Stimulated activated CD4-positive, alpha-beta T cell treated with anti-CD3 and anti-CD28 coated beads, Interleukin-4, amount 100 ng/mL, for 4 hours (primary cell): ENCODE measurements at regions not wholly inside any gene's neighbourhood (a gene's known extent, or its start where the extent isn't known, plus 50 kb on each side); places are given as distances from the start of the nearest gene placed in this dataset.

Source experiments
- DNase-seq, 2 experiments: peaks; one replicate each; pipeline ENCODE4 v3.0.0-alpha.2; 2020

DNA sequence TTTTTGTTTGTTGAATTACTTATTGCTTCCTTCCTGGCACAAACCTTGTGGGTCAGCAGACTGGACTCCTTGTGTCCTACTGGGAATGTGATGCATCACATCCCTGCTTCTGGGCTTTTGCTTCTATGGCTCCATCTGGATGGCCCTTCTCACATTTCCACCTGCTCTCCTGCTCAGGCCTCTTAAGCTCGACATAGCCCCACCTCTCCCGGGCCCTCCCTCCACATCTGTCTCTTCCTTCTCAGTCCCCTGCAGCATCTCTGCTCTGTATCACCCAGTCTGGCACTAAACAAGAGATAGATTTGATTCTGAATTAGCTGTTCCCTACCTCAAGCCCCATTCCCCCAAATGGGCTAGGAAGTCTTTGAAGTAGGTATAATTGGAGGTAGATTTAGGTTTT, 356.8 kb downstream of the DHX35 start:
- no peak for DNase-seq

DNA sequence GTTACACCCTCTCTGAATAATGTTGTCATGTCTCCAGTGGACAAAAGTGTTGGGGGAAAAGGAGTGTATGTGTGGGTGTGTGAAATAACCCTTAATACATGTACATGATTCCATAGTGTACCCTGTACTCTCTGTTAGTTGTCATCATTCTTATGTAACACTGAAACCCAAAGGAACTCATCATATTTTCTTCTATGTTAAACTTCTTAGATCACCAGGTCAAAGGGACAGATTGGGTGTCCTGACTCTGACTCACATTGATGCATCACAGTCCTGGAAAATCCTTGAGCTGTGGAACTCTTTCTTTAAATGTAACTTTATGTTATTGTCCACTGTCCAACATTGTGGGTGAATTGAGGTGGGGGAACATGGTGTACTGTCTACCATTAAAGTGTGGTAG, 350.5 kb downstream of the DHX35 start:
- no peak for DNase-seq

DNA sequence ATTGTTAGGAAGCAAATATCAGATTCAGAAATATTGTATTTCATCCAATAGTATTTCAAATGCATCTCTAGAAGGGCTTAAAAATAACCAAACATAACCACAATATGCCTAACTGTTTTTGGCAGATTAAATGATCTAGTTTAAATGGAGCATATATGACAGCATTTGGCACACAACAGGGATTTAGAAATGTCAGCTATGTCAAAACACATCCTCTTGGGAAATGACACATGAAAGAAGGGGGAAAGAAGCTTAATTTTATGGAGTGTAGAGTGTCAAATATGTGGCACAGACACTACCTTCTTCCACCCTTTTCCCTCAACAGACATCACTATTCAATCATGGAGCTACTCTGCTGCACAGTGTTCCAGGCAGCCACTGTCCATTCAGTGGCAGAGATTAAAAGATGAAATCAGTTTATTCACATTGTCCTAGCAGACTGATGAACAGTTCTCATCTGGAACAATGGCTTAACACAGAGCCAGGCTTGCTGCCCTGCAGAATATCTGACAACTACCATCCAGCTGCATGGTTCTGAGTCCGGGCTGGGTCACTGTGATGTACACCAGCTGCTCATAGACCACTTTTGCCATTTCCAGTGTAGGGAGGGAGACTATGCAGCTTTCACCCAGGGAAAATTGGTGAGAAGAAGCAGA, 349.8 kb downstream of the DHX35 start:
- DNase-seq = no peak

DNA sequence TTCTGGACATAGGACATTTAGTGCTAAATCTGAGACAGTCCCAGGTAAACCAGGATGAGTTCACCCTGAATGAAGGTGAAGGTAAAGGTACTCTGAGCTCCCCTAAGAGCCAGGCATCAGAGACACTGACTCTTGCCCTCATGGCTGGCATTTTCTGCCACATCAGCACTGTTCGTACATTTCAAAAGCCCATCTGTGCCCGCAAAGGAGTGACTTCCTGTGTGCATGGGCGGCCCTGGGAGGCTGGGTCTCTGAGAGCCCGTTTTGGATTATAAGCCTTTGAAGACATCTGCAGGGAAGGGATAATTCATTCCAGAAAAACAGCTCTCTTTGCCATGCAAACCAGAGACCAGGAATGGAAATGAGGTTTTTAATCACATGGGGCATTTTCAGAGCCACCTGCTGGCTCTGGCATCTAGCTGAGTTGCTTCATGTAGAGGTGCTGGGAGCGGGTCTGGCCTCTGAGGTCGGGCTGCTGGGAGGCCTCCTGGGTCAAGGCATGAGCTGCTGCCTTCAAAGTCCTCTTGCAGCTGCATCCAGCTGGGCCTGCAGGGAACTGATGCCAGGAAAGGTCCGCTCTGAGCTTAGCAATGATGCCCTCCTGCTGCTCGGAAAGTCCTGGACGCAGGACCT, 348.3 kb downstream of the DHX35 start:
- no peak for DNase-seq

DNA sequence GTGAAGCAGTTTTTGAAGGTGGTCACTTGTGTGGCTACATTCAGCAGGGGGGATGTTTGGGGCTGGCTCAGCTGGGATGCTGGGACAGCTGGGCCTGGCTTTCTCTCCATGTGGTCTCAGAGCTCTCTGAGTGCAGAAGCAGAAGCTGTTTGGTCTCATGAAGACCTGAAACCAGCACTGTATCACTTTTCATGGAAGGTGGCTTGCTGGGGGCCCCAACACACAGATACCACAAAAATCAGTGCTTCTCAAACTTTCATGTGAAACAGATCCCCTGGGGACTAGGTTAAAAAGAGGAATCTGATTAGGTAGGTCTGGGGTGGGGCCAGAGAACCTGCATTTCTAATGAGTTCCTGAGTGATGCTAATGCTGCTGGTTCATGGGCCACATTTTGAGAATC, 347.3 kb downstream of the DHX35 start:
- no peak for DNase-seq

DNA sequence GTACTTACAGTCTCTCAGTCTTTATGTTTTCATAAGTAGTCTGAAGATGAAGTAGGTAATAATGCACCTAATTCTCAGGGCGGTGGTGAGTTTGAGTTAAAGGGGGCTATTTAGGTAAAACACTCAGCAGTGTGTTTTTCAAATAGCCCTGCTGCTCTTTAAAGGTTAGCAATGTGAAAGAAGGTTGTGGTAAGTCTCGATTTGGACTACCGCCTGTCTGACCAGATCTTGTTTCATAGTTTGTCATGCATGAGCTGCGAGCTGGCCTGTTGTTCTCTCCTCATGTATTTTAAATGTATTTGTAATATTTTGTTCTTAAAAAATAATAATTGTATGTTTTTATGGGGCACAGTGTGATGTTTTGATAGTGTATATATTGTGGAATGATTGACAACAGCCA, 340.2 kb downstream of the DHX35 start:
- DNase-seq = no peak

DNA sequence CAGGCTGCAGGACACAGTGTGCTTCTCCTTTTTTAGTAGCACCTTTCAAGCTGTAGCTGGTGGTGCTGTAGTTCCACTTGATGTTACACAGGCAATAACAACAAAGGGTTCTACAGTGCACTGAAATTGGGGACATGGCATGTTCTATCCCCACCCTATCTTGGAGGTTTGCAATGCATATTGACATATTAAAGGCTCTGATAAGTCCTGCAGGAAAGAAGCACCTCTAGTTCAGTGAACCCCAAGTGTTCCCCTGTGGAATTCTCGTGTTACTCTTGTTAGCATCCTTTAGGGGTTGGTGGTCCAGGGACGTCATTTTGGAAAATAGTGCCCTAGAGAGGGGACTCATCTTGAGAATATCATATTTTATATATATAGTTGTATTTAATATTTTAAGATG, 337.6 kb downstream of the DHX35 start:
- DNase-seq = no peak

DNA sequence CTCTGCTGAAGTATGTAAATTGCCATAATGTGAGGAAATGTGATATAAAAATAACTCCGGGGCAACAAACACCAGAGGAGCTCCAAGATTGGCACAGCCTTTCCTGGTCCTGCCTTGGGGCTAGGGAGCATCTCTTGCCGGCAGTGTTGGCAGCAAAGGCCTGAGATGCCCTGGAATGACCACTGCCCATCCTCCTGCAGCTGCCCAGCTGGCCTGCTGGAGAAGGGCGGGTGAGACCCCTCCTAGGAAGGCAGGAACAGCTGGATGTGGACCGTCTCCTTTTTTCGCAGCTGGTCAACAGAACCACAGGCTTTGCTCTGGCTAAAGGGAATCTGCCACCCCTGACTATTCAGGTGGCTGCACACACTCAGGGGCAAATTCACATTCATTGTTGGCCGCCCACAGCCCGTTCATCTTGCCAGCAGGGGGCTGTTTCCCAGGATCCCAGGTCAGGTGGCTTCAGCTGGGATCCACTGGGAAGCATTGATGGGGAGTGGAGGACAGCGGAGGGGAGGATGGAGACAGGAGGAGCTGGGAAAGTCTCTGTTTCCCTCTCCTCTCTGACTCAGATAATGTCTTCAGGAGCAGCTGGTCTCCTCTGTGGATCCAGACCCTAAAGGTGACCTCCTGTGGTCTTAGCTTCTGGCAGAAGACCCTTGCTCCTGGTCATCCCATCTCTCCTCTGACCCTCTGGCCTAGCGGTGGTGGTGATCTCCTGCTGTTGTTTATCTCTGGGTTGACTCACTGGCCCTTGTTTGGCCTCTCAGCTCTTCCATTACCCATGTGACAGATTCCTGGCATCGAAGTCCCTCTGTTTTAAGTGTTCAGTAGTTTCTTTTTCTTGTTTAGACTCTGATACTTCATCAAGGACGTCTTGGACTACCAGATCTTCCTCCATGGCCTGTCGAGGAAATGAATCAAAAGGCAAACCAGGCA, 336.7 kb downstream of the DHX35 start:
- DNase-seq = no peak

DNA sequence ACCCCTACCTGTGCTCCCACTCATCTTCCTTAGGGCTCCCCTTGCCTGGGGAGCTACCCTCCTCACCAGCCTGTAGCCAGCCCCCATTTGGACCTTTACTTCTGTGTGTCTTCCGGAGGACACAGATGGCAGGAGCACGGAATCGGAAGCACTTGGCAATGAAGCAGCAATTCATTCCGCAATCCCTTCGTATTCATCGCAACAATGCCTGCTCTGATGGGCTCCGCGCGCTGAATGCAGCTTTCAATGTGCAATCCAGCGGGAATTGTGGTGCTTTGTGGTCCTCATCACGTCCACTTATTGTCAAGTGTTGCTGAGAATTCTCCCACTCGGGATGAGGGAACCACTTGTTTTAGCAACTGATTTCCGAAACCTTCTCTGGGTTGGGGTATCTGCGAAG, 336.0 kb downstream of the DHX35 start:
- no peak for DNase-seq

DNA sequence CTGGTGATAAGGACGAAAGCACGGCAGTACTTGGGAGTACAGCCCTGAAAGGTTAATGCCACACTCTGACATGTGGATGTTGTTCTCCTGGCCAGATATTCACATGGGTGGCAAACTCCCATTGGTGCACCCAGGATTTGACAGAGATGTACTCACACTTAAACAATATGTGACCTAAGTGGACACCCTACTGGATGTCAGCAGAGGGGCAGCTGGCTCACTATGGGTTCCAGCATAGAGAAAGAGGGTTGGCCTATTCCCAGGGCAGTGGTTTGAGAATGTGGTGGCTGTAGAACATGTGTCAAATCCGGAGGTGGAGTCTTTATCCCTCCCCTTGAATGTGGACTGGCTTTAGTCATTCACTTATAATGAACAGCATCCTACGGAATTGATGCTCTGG, 333.2 kb downstream of the DHX35 start:
- DNase-seq = no peak

DNA sequence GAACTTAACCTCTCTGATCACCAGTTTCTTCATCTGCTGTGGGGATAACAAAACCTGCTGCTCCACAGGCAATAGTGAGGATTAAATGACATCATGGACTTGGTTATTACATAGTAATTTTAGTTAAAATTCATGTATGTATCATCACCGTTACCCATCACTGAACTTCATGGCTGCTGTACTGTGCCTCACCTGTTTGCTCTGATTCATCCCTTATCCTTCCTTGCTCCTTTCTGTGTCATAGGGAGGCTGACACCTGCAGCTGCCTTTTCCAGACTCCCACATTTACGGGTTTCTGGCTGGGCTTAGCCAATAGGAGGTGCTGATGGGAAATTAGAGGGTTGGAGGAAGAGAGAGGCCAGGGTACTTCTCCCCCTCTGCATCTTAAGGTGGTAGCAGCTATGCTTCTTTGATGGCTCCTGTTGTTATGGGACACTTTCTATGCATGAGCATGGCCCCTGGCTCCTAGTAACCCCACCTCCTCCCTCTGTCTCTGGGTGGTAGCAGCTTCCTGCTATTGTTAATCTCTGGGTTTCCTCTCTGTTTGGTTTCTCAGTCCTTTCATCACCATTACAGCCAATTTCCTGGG, 332.1 kb downstream of the DHX35 start:
- DNase-seq = no peak

DNA sequence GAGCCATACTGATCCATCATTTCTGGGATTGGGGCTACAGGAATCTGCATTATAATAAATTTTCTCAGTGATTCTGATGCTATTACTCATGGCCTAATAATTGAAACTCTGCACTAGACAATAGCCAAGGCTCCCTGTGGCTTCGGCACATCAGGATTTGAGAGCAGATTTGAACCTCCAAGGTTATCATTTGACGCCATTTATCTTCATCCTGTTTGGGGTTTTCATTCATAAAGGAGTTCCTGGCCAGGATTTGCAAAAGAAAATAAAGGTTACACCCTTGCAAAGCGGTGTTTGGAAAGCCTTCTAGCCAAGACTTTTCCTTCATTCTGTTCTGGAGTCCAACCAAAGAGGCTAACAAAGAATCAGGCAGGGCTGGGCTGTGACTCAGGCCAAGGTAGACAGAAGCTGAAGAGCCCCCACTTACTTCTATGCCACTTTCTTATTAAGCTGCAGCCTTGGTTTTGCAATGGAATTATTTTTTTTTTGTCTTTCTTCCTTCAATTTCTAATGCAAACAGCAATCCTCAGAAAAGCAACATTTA, 330.1 kb downstream of the DHX35 start:
- DNase-seq = no peak

DNA sequence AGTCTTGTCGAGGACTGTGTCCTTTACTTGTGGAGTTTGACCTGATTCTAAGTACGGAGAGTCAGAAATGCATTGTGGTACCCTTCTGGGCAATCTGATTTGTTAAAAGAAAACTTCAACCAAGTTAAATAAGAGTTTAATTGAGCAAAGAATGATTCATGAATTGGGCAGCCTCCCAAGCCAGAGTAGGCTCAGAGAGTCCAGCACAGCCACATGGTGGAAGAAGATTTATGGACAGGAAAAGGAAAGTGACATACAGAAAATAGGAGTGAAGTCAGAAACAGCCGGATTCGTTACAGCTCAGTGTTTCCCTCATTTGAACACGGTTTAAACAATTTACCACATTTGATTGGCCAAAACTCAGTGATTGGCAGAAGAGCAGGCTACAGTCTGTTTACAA, 329.2 kb downstream of the DHX35 start:
- no peak for DNase-seq

DNA sequence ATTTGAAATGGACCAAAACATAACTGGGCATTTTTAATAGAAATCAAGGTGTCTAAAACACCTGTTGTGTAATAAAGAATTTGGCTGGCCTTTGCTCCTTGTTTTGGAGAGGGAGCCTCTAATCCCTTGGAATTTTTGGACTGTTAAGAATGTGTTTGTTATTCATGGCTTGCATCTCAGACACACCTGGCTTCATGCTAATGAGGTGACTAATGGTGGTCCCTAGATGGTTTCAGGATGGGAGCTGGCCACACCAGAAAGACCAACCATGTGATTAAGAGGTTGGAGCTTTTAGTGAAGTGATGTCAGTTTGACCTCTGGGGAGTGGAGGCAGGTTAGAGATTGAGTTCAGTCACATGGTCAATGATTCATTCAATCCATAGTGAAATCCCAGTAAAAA, 328.4 kb downstream of the DHX35 start:
- DNase-seq = no peak

DNA sequence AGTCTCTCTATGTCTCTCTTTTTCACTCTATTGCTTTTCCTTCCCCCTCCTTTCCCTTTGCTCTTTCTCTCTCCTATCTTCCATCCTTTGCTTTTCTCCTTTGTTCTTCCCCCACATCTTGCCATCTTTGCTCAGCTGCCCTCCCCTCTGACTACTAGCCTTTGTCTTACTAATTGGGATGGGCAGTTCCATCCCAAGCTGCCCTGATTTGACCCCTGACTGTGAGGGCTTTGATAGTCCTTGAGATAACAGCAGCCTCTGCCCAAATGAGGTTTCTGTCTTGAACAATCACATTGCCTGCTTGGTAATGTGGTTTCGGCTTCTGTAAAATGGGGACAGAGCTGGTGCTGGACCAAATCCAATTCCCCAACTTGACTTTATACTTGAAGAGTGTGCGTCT, 327.7 kb downstream of the DHX35 start:
- DNase-seq = no peak

DNA sequence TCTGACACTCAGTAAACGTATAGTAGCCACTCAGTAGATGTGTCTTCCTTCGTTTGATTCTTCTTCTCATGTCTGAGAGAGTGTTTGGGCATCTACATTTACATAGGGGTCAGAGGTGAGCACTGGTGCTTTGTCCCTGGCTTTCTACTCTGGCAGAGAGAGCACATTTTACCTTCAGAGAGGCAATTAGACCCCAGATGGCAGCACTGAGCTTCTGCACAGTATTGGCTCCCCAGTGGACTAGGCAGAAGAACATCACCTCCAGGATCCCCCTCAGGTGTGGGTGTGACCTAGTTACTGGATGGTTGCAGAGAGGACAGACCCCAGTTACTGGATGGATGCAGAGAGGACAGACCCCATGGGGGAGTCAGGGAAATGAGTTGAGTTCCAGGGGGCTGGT, 327.2 kb downstream of the DHX35 start:
- DNase-seq = no peak

DNA sequence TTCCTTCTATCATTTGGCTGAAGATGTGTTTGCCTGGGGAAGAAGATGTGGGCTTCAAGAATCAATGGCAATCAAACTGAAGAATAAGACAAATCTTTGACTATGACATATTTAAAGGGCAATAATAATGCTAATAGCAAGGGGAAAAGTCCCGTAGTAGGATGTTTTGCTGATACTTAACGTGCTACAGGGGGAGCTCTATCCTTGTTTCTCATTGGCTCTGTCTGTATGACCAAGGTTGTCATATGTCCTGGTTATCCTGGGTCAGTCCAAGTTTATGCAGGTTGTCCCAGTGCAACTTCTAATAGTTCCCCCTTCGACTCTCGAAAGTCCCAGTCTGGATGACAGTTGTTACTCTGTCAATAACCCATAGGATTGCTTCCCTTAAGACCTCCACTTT, 321.3 kb downstream of the DHX35 start:
- no peak for DNase-seq

DNA sequence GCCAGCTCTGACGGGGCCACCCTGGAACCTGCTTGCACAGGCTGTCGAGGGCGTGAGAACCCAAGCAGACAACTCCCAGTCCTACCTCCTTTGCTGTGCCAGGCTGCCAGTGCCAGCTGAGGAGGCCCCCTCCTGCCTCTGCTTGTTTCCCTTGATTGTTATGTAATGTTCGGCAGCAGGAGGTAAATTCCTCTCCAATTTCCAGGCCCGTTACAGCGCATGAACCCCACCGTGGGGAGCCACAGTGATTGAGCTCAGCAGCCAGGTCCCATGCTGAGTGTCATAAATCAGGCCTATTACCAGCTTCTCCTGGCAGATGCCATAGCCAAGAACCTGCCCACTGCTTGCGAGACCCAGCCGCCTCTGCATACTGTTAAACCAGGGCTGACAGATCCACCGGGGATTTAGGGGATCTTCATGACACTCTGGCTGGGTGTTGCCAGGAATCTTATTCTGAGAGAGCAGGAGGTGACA, 320.5 kb downstream of the DHX35 start:
- no peak for DNase-seq

DNA sequence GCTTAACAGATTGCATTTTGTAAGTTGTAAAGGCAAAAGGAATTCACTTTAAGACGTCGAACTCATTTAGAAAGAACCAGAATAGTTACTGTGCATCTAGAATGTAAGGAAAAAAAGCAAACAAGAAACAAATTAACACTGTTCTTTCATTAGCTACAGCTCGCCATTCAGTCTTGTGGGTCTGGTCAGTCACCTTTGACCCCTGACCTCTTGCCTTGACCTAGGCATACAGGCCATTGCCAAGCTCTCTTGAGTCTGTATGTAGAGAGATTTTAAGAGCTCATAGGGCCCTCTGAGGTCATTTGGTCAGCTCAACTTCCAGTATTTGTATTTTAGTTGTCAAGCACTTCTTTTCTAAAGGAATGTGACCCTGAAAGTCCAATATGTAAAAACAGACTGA, 318.7 kb downstream of the DHX35 start:
- no peak for DNase-seq

DNA sequence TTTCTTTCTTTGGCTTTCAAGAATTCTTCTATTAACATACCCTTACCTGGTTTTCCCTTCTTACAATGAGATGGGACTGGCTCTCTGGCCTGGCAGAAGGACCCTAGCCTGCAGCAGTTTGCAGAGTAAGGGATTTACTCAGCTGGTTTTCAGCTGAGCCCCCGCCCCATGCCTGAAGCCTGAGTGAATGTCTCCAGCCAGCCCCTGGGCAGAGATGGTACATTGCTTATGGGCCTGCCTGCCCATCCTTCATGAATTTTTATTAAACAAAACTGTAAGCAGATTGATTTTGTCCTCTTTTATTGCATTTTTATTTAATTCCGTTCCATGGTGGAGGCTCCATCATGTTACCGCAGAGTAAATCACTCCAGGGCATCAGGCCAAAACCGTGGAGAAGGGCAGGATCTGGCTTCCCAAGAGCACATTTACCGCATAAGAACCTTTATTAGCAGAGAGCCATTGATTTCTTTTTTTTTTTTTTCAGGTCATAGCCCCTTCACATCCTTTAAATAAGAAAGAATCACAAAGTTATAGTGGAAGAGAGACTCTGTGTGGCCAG, 316.2 kb downstream of the DHX35 start:
- no peak for DNase-seq

DNA sequence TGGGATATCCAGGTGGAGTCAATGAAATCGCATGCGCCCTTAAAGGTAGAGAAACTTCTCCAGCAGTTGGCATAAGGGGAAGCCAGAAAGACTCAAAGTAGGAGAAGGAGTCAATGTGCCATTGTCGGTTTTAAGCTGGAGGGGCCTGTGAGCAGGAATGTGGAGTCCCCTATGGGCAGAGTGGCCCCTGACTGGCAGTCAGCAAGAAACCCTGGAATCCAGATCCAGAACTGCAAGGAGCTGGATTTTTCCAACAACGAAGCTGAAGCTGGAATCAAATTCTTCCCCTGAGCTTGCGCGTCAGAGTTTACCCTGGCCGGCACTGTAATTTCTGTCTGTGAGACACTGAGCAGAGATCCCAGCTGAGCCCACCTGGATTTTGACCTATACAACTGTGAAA, 315.0 kb downstream of the DHX35 start:
- no peak for DNase-seq

DNA sequence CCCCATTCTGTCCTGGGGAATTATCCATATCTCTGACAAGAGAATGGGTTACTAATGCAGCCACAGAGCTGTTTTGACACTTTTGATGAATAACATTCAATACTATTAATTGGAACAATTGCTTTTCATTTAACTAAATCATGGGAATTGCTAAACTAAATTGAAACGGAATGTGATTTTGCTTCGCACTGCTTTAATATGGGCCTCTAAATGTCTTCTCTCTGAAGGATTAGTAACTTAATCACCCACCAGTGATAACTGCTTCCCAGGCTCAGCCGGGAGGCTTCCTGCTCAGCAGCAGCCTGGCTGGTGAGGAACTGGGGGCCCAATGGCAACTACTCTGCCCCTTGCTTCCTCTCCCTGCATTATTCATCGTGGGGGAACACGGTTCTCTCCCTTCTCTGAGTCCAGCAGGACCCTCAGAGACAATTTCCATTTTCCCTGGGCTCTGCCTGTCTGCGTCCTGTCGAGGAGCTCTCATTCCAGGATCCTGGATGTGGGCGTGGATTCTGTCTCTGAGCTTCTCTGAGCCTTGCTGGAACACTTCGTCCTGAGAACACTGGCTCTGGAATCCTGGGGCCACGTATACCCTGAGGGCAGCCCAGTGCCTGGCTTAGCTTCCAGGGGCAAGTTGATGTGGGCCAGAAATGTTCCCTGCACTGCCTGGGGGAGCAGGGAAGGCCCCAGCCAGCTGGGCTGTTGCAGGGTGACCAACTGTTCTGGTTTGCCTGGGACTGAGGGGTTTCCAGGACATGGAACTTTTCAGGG, 308.9 kb downstream of the DHX35 start:
- no peak for DNase-seq
